Cardiac fibroblast (primary cell): ENCODE measurements at regions not wholly inside any gene's neighbourhood (a gene's known extent, or its start where the extent isn't known, plus 50 kb on each side); places are given as distances from the start of the nearest gene placed in this dataset.
"Not testable (repeated sequence)": the region's sequence is repeated elsewhere in the genome, so short reads cannot be mapped to it uniquely, and the experiment has no call there.

Experiments
- DNase-seq, 2 donors: peaks; one replicate each; pipeline versions ENCODE4 v3.0.0 to v3.0.0-alpha.2; 2010; ENCODE audit warnings: low read depth in 2 of 2
- H3K4me3 ChIP-seq, 2 donors: replicated peaks in 1 of 2; 1 replicate in 1 of 2; 2 replicates in 1 of 2; pipeline ENCODE4 v1.5.1; 2011; ENCODE audit warnings: low read depth in 2 of 2, low read length in 2 of 2, mild to moderate bottlenecking in 2 of 2, moderate library complexity in 1 of 2
- CTCF ChIP-seq: IDR thresholded peaks from one replicate; pipeline ENCODE4 v1.5.1; 2011; ENCODE audit warnings: low read depth, mild to moderate bottlenecking, low read length, inconsistent platforms

DNA sequence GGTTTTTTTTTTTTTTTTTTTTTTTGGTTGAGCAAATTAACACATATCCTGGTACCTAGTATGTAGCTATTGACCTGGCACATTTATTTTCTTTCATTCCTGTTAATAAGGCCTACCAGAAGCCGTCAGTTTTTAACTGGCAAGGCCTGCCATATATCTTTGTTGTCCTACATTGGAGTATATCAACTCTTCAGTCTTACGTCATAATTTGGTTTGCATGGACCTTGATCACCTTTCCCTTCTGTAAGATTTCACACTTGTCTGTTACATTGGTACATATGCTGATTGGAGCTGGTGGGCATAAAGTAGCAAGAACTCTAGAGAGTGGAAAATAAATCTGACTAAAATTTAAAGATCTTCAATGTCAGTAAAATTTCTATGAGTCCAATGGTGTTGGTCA lies 1658.0 kb downstream of the C4orf33 start:
- DNase-seq: no peak
- no peak overlapping the region for H3K4me3 ChIP-seq
- no peak for TF ChIP-seq CTCF

GRCh38 chr4:130760246-130760645 lies 1664.3 kb downstream of the C4orf33 start:
- TF ChIP-seq CTCF: no peak
- no peak overlapping the region for H3K4me3 ChIP-seq
- no peak for DNase-seq

- H3K4me3 ChIP-seq, DNase-seq: not testable (repeated sequence)
Measured at GRCh38 chr4:130767384-130767783, 1671.4 kb downstream of the C4orf33 start.

GRCh38 chr4:130772966-130773365 lies 1677.0 kb downstream of the C4orf33 start:
- not testable (repeated sequence) for DNase-seq, H3K4me3 ChIP-seq

GRCh38 chr4:130808492-130808891 lies 1712.5 kb downstream of the C4orf33 start:
- no peak overlapping the region for H3K4me3 ChIP-seq
- peak; percentile 51 for TF ChIP-seq CTCF
- peak; percentile 6 to 40 for DNase-seq

- no peak overlapping the region for H3K4me3 ChIP-seq
- DNase-seq: no peak
- no peak for TF ChIP-seq CTCF
Measured at GRCh38 chr4:130812117-130812765, 1716.3 kb downstream of the C4orf33 start.

GRCh38 chr4:130814896-130815295 lies 1718.9 kb downstream of the C4orf33 start:
- no peak for TF ChIP-seq CTCF
- no peak for DNase-seq
- no peak overlapping the region for H3K4me3 ChIP-seq

GRCh38 chr4:130820448-130820847 lies 1724.5 kb downstream of the C4orf33 start:
- no peak overlapping the region for H3K4me3 ChIP-seq
- DNase-seq: no peak
- TF ChIP-seq CTCF: no peak
